Activated CD8-positive, alpha-beta T cell treated with anti-CD3 and anti-CD28 coated beads, Interleukin-2, amount 10 ng/mL, durations not matched to agents 7 days and 5 days (primary cell): ENCODE measurements at regions not wholly inside any gene's neighbourhood (a gene's known extent, or its start where the extent isn't known, plus 50 kb on each side); places are given as distances from the start of the nearest gene placed in this dataset.

Source experiments
- ATAC-seq: fragments of 150-1000 bp; cut with Tn5 transposase; one replicate; pipeline ENCODE4 v1.10.0; 2021; ENCODE audit warnings: moderate library complexity
- CTCF ChIA-PET: fragments of 350-600 bp; sonication (Branson Sonifier 250); formaldehyde crosslinking; loops from one replicate; lab custom pipeline; 2021; ENCODE audit warnings: antibody characterized with exemption; lab: Charles Lee
- POLR2A ChIA-PET: fragments of 350-600 bp; sonication (Branson Sonifier 250); formaldehyde crosslinking; loops from one replicate; lab custom pipeline; 2021; ENCODE audit warnings: antibody characterized with exemption; lab: Charles Lee
- DNase-seq: peaks from one replicate; pipeline ENCODE4 v3.0.0-alpha.2; 2020
- H3K27ac Mint-ChIP-seq: one replicate; pipeline ENCODE4 v1.8.0; 2021; ENCODE audit warnings: mild to moderate bottlenecking, mixed read lengths
- H3K27me3 Mint-ChIP-seq: one replicate; pipeline ENCODE4 v1.8.0; 2021; ENCODE audit warnings: low read depth, mixed read lengths
- H3K36me3 Mint-ChIP-seq: one replicate; pipeline ENCODE4 v1.8.0; 2021; ENCODE audit warnings: low read depth, mixed read lengths
- H3K4me1 Mint-ChIP-seq: one replicate; pipeline ENCODE4 v1.8.0; 2021; ENCODE audit warnings: low read depth, mixed read lengths
- H3K4me3 Mint-ChIP-seq: one replicate; pipeline ENCODE4 v1.8.0; 2021; ENCODE audit warnings: mild to moderate bottlenecking, mixed read lengths
- H3K9me3 Mint-ChIP-seq: one replicate; pipeline ENCODE4 v1.8.0; 2022; ENCODE audit warnings: mixed read lengths; ENCODE audit not compliant: insufficient read depth

GRCh38 chr1:30012455-30013440 lies 710.6 kb downstream of the MATN1 start:
- Mint-ChIP-seq H3K4me1 (no peaks in the 10 kb centered on the region), H3K27me3 (no peaks in the 10 kb centered on the region), H3K27ac (no peak overlapping the region), H3K36me3 (no peaks in the 10 kb centered on the region), H3K9me3 (no peaks in the 10 kb centered on the region), H3K4me3 (no peak overlapping the region)
- POLR2A ChIA-PET: no interaction called here
- no peak for DNase-seq
- CTCF ChIA-PET: interaction anchor here (0.6 kb wide), 1 partner anchor 19 kb away, joined by 4 read pairs; no protein-coding TSS in a partner anchor
- no peak for ATAC-seq

- ChIA-PET CTCF (no interaction called here), POLR2A (no interaction called here)
- Mint-ChIP-seq H3K27me3 (no peaks in the 10 kb centered on the region), H3K4me3 (no peak overlapping the region), H3K9me3 (no peaks in the 10 kb centered on the region), H3K36me3 (no peaks in the 10 kb centered on the region), H3K27ac (no peak overlapping the region), H3K4me1 (no peaks in the 10 kb centered on the region)
- no peak for DNase-seq
- ATAC-seq: no peak
Measured at GRCh38 chr1:30011970-30012369, 711.4 kb downstream of the MATN1 start.

- ATAC-seq (no peak), DNase-seq (no peak)
- ChIA-PET POLR2A (no interaction called here), CTCF (no interaction called here)
- no peaks in the 10 kb centered on the region for H3K36me3 Mint-ChIP-seq
- H3K4me1 Mint-ChIP-seq: no peaks in the 10 kb centered on the region
- no peaks in the 10 kb centered on the region for H3K27me3 Mint-ChIP-seq
- no peak overlapping the region for H3K27ac Mint-ChIP-seq
- H3K9me3 Mint-ChIP-seq: no peaks in the 10 kb centered on the region
- H3K4me3 Mint-ChIP-seq: no peak overlapping the region
Measured at GRCh38 chr1:30010506-30011106, 712.8 kb downstream of the MATN1 start.

GRCh38 chr1:30009720-30010119 lies 713.7 kb downstream of the MATN1 start:
- POLR2A ChIA-PET: no interaction called here
- CTCF ChIA-PET: no interaction called here
- Mint-ChIP-seq H3K27me3 (no peaks in the 10 kb centered on the region), H3K36me3 (no peaks in the 10 kb centered on the region), H3K9me3 (no peaks in the 10 kb centered on the region), H3K4me1 (no peaks in the 10 kb centered on the region), H3K4me3 (no peak overlapping the region), H3K27ac (no peak overlapping the region)
- no peak for DNase-seq
- ATAC-seq: no peak

- ChIA-PET POLR2A (no interaction called here), CTCF (no interaction called here)
- H3K27ac Mint-ChIP-seq: no peak overlapping the region
- H3K36me3 Mint-ChIP-seq: no peaks in the 10 kb centered on the region
- no peak for DNase-seq
- no peaks in the 10 kb centered on the region for H3K27me3 Mint-ChIP-seq
- H3K4me1 Mint-ChIP-seq: no peaks in the 10 kb centered on the region
- no peaks in the 10 kb centered on the region for H3K9me3 Mint-ChIP-seq
- no peak overlapping the region for H3K4me3 Mint-ChIP-seq
- no peak for ATAC-seq
Measured at GRCh38 chr1:30008998-30009657, 714.3 kb downstream of the MATN1 start.

- Mint-ChIP-seq H3K27me3 (no peaks in the 10 kb centered on the region), H3K27ac (no peak overlapping the region), H3K4me3 (no peak overlapping the region), H3K9me3 (no peaks in the 10 kb centered on the region), H3K4me1 (no peaks in the 10 kb centered on the region), H3K36me3 (no peaks in the 10 kb centered on the region)
- POLR2A ChIA-PET: no interaction called here
- DNase-seq (no peak), ATAC-seq (no peak)
- CTCF ChIA-PET: no interaction called here
Measured at GRCh38 chr1:30008372-30008997, 714.9 kb downstream of the MATN1 start.

- Mint-ChIP-seq H3K27me3 (no peaks in the 10 kb centered on the region), H3K9me3 (no peaks in the 10 kb centered on the region), H3K4me1 (no peaks in the 10 kb centered on the region), H3K27ac (no peak overlapping the region), H3K36me3 (no peaks in the 10 kb centered on the region), H3K4me3 (no peak overlapping the region)
- ChIA-PET CTCF (no interaction called here), POLR2A (no interaction called here)
- ATAC-seq (no peak), DNase-seq (no peak)
Measured at GRCh38 chr1:30005972-30006619, 717.3 kb downstream of the MATN1 start.

- ATAC-seq (no peak), DNase-seq (no peak)
- Mint-ChIP-seq H3K27ac (no peak overlapping the region), H3K4me1 (no peaks in the 10 kb centered on the region), H3K9me3 (no peaks in the 10 kb centered on the region), H3K36me3 (no peaks in the 10 kb centered on the region), H3K27me3 (no peaks in the 10 kb centered on the region), H3K4me3 (no peak overlapping the region)
- CTCF ChIA-PET: no interaction called here
- POLR2A ChIA-PET: interaction anchor here (0.5 kb wide), 1 partner anchor 1554 kb away, joined by 3 read pairs; no protein-coding TSS in a partner anchor
Measured at GRCh38 chr1:30001732-30002039, 721.7 kb downstream of the MATN1 start.

GRCh38 chr1:30001011-30001731 lies 722.2 kb downstream of the MATN1 start:
- Mint-ChIP-seq H3K27me3 (no peaks in the 10 kb centered on the region), H3K4me1 (no peaks in the 10 kb centered on the region), H3K36me3 (no peaks in the 10 kb centered on the region), H3K9me3 (no peaks in the 10 kb centered on the region), H3K27ac (no peak overlapping the region), H3K4me3 (no peak overlapping the region)
- DNase-seq (no peak), ATAC-seq (no peak)
- ChIA-PET CTCF (no interaction called here), POLR2A (no interaction called here)

GRCh38 chr1:30000266-30000665 lies 723.1 kb downstream of the MATN1 start:
- Mint-ChIP-seq H3K4me3 (no peak overlapping the region), H3K36me3 (no peaks in the 10 kb centered on the region), H3K4me1 (no peaks in the 10 kb centered on the region), H3K27me3 (no peaks in the 10 kb centered on the region), H3K27ac (no peak overlapping the region), H3K9me3 (no peaks in the 10 kb centered on the region)
- DNase-seq: no peak
- ATAC-seq: no peak
- ChIA-PET CTCF (no interaction called here), POLR2A (no interaction called here)

- Mint-ChIP-seq H3K4me3 (no peak overlapping the region), H3K36me3 (peaks cover 2% of the 10 kb centered on the region), H3K9me3 (peaks cover 4% of the 10 kb centered on the region), H3K4me1 (no peaks in the 10 kb centered on the region), H3K27ac (no peak overlapping the region), H3K27me3 (no peaks in the 10 kb centered on the region)
- CTCF ChIA-PET: no interaction called here
- no peak for DNase-seq
- POLR2A ChIA-PET: no interaction called here
- no peak for ATAC-seq
Measured at GRCh38 chr1:29999595-29999994, 723.8 kb downstream of the MATN1 start.
